Myocyte (in vitro differentiated cells): ENCODE measurements at regions not wholly inside any gene's neighbourhood (a gene's known extent, or its start where the extent isn't known, plus 50 kb on each side); places are given as distances from the start of the nearest gene placed in this dataset.
A peak's percentile ranks its signal among the peaks of the same experiment; 100 is the strongest.

Experiments
- DNase-seq: peaks from one replicate; pipeline ENCODE4 v3.0.0-alpha.2; 2012; ENCODE audit warnings: low read depth

DNA sequence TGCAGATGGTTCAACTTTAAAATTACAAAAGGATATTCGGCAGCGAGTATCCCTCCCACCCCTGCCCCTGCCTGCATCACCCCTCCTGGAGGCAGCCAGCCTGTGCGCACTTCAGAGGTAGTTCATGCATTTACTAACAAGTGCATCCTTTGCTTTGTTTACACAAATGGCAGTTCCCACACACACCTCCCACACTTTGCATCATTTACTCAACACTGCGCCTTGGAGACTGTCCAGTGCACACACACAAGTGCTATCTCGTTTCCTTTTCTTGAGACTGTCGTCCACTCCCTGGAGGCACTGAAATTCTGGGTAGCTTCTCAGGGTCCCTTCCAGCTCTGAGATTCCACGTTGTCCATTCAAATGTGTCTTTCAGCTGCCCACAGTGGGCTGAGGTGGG is 53.1 kb upstream of the VSX1 start:
- no peak for DNase-seq

DNA sequence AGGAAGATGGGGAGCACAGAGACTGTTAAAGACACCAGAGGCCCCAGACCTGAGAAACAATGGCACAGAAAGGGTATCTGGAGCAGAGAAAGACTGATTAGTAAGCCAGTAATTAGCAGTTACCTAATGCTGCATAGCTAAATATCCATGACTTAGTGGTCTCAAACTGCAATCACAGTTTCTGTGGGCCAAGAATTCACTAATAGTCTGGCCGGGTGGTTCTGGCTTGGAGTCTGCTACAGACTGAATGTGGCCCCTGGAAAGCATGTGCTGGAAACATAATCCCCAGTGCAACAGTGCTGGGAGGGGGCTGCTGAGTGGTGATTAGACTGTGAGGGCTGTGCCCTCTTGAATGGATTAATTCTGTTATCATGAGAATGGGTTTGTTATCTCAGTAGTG is 54.1 kb upstream of the VSX1 start:
- DNase-seq = no peak

DNA sequence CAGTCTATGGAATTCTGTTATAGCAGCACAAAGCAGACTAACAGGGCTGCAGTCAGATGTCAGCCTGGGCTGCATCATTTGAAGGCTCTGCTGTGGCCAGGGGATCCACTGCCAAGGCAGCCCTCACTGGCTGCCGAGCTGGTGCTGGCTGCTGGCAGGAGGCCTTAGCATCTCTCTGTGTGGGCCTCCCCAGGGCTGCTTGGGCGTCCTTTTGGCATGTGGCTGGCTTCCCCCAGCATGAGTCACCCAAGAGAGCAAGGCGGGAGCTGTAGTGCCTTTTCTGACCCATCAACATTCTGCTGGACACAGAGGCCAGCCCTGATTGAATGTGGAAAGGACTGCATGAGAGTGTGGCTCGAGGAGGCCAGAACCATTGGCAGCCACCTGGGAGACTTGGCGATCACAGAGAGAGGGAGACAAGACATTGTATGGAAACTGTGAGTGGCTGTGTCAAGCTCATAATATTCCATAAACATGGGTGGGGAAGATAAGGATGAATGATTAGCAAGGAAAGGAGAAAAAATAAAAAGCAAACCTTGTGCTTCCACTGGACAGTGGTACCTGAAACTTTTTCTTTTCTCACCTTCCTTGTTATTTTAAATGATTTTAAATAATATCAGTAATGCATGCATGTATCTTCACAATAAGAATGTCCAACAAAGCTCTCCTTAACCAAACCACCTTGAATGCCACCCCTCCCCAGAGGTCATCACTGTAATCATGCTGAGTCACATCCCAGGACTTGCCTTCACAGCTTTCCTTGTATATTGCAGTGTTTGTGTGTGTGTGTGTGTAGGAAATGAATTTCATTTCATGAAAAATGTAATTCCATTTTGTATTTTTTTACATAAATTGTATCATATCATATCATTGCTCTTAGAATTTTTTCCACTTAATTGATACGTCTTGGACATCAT is 55.0 kb upstream of the VSX1 start:
- peak; percentile 94 for DNase-seq

DNA sequence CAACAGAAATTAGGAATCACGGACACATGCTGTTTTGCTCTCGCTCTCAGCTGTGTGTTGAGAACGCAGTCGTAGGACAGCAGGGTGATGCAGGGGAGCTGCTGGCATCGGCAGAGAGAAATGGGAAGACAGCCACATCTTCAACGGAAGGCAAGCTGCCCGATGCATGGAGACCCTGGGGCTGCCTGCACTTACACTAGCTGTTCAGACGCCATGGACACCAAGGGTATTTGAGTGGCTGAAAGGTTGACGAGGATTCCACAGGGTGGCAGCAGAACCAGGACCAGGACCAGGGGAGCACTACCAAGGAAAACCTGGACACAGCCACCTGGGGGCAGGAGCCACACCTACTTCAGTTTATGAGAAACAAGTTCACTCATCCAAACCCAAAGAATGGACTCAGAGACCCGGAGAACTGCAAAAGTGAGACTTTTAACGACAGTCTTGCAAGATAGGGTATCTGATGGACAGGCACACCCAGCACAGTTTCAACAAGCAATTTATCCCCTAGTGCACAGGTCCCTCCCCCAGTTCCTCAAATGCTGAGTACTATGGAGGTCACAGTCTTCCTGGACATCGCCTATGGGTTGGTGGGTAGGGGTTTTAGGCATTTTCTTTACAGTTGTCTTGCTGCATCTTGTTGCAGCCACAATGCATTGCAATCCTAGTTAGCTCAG is 56.3 kb upstream of the ENTPD6 start:
- DNase-seq = no peak

DNA sequence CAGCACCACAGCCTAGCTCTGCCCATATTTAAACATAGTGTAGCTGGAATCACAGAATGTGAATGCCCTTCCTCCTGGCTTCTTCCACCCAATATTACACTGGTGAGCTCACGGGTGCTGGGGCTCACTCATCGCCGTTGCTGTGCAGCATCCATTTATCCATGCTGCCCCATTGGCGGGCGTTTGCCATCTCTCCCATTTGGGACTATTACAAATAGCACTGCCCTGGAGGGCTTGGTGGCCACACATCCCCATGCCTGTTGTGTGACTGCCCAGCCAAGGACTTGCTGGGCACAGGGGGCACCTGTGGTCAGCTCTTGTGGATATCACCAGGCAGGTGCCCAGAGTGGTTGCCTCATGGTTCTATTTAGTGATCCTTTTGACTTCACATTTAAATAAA is 54.5 kb upstream of the ENTPD6 start:
- DNase-seq = peak; percentile 22

DNA sequence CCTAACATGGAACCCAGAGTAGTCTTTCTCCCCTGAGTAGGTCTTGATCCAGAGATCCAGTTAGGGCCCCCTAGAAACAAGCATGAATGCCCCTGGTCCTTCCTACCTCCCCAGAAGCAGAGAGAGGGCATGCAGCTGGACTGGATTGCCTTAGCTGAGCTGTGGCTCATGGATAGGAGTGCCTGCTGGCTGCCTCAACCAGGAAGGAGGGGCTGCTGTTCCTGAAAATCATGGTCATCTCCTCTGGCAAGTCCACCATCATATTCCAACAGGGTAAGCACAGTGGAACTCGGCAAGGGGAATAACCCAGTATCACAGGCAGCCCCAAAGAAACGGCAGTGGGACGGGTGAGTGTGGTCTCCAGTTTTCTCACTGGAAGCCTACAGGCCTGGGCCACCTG is 53.1 kb upstream of the ENTPD6 start:
- no peak for DNase-seq

DNA sequence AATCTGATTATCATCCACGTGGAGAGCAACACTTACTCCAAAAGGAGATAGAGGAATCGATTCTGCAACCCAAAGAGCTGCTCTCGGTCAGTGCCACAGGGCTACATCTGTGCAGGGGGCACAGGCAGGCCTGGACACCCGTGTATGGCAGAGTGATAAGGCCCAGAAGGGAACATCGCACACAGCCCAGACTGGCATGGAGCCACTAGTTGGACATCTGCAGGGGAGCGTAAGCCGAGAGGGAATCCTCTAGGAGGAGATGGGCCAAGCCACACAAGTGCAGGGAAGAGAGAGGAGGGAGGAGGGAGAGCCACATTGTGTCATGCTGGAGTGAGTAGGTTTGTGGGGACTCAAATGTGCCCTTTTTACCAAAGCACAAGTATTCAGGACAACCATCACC is 50.4 kb upstream of the ENTPD6 start:
- DNase-seq = peak; percentile 56
